Fibroblast of skin of right biceps (primary cell): ENCODE measurements at regions not wholly inside any gene's neighbourhood (a gene's known extent, or its start where the extent isn't known, plus 50 kb on each side); places are given as distances from the start of the nearest gene placed in this dataset.

Source experiments
- DNase-seq: peaks from one replicate; pipeline ENCODE4 v3.0.0-alpha.2; 2013

DNA sequence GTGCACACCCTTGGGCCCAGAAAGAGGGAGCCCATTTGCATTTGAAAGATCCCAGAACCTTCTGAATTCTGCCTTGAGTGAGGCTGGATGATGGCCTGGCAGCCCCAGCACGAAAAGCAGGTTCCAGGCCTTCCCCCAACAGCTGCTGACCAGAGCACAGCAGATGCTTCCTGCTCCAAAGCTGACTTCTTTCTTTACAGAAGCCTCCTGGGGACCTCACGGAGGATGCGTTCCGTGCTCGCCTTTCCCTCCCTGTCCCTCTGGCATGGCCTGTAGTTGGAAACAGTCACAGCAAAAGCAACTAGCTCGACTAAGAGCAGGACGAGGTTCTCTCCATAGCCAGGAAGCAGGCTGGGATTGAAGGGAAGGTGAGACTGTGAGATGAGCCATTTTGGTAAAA is 107.7 kb upstream of the B3GAT1 start:
- no peak for DNase-seq

DNA sequence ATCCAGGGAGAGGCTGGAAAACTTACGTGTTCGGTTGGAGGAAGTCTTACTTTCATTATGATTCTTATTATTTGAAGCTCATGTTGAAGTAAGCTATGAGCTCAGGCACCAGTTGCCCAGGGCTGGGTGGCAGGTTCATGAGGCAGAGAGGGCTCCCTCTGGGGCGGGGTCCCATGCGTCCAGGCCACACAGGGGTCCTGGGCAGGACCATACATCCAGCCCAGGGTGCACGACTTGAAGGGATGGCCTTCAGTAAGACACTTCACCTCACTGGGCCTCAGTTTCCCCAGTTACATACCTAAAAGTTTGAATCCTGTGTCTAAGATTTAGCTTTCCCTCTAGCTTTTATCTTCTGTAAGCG is 107.3 kb upstream of the B3GAT1 start:
- DNase-seq = no peak

DNA sequence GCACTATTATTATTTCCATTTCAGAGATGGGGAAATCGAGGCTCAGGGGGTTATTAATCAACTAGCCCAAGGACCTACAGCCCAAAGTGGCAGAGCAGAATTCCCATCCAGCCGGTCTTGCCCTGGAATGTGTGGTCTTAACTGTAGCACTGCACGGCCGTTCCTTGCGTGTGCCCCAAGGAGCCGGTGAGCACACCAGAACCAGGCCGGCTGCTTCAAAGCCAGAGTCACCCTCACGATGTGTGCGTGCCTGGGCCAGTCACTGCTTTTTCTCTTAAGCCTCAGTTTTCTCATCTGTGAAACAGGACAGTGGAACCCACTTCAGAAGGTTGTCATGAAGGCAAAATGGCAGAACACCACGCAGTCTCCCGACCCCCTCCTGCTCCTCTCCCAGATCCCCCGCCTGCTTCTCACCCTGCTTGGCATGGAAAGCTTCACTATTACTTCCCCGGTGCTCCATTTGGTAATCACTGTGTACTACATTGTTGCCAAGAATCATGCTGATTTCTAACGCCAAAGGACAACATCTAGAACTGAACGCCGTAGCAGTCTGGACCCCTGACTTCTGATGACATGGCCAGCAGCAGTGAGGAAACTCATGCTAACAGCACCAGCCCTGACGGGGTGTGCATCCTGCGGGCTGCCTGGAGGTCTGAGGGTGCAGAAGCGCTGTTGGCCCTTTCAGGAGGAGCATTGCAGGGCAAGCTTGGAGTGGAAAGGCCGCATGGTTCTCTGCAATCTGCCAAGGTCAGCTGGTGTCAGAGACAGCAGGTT is 106.8 kb upstream of the B3GAT1 start:
- DNase-seq = no peak

DNA sequence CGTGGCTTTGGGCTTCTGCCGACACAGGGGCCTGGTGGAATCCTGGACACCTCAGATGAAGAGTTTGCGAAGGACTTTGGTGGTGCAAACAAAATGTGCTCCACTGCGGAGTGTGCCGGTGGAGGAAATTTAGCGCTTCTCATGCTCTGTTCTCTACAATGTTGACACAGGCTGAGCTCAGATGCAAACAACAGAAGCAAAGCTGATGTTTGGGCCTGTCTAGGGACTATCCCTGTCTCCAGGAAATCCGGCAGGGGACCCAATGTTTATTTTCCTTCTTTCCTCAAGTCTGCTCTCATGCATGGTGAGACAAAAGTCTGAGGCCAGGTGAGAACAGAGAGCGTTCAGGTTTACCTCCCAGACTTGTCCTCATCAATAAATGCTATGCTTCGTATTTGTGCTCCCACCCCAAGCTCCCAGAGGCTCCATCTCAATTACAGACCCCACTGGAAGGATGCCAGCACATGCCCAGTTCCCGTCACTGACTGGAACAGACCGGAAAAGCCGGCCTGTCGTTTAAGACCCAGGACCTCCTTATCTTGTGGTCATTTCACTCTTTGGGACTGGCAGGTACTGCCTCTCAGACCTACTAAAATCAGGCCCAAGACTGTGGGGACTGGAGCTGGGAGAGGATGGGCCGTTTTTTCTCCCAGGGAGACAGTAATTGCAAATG is 105.7 kb upstream of the B3GAT1 start:
- no peak for DNase-seq

DNA sequence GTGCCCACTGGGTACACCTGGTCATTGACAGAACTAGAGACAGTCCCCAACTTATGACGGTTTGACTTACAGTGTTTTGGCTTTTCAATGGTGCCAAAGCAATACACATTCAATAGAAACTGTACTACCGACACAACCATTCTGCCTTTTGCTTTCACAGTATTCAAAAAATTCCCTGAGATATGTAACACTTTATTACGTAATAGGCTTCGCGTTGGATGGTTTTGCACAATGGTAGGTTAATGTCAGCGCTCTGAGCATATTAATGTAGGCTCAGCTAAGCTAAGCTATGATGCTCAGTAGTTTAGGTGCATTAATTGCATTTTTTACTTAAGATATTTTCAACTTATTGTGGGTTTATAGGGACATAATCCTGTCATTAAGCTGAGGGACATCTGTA is 105.1 kb upstream of the B3GAT1 start:
- no peak for DNase-seq

DNA sequence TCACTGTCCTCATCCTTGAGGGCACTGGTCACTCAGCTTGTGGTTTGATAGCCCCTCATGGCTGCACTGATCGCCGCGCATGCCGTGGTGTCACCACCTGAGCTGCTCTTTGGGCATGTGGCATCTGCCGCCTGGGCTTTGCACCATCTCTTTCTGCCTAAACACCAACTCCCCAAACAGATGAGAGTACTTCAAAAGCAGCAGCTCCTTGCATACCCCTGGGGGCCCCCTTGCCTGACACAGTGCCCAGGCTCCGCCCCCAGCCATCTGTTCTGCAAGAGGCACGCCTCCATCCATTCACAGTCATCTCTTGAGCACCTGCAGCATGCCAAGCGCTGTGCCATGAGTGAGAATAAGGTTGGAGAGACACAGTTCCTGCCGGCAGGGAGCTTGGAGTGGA is 104.5 kb upstream of the B3GAT1 start:
- DNase-seq = no peak

DNA sequence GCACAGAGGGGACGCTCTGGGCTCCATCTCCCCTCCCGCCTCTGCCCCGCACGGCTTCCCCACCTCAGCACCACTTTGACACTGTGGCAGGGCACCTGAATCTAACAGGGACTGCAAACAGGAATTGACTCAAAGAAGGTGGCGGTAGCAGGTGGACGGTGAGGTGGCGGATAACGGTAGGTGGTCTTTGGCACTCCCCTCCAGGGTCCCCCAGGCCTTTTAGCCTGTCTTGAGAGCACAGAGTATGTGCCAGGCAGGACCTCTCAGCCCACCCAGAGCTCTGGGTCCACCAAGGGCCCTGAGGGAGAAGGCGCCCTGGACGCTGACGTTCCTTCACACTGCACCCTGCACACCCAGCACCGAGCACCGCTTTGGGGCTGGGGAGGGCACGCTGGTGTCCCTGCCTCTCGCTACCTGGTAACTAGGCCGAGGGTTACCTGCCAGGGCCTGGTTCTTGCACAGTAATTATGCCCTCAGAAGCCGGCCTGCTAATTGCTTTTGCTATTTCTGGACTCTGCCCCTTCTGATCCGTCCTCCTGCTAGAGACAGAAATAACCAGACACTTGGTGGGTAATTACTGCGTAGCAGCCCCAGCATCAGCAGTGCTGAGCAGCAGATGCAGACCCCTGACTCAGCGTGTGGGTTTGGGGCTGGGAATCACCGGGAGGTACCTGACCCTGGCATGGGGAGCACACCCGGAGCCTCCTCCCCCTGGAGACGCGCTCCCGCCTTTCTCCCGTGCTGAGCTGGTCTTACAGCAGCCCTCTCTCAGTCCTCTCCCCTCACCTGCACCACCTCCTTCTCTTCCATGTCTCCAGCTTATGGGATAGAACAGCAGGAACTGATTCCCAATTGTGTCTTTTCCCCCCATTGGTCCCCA is 103.3 kb upstream of the B3GAT1 start:
- DNase-seq = no peak

DNA sequence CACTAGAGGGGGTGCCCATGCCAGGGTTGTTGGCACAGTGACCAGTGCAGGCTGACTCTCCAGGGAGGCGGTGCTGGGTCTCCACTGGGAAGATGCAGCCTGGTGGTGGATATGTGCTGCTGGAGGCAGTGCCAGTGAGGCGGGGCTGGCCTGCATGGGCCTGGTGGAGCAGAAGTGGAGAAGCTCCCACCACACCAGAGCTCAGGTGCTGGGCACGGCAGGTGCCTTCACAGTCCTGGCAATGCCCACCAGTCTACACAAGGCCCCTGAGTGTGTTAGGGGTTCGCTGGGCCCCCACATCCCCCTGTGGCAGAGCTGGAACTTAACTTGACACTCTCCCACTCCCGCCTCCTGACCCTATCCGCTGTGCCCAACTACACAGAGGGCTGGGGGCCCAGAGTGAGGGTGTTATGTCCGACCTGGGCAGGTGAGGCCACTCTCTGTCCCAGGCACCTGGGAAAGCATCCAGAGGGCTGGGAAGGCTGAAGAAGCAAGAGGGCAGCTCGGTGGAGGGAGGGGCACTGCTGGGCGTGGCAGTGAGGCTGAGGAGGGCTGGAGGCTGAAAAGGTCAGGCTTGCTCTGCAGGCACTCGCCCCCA is 102.4 kb upstream of the B3GAT1 start:
- DNase-seq = no peak

DNA sequence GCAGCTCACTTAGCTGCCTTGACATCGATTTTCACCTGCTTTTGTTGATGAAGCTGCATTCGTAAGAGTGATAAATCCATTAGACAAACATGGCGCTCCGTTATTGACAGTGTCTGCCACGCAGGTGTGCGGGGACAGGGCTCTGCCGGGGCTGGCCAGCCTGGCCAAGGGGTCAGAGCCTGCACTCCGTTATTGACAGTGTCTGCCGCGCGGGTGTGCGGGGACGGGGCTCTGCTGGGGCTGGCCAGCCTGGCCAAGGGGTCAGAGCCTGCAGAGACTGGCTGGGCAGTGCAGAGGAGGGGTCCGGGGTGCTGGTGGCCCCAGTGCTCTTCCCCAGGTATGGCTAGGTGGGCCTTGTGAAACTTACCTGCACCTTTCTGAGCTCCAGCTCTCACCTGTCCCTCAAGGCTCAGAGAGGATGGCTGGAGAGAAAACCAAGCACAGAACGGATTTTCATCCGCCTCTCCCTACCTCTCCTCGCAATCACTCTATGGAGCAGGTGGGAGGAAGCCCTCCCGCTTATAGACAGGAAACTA is 101.6 kb upstream of the B3GAT1 start:
- DNase-seq = no peak

DNA sequence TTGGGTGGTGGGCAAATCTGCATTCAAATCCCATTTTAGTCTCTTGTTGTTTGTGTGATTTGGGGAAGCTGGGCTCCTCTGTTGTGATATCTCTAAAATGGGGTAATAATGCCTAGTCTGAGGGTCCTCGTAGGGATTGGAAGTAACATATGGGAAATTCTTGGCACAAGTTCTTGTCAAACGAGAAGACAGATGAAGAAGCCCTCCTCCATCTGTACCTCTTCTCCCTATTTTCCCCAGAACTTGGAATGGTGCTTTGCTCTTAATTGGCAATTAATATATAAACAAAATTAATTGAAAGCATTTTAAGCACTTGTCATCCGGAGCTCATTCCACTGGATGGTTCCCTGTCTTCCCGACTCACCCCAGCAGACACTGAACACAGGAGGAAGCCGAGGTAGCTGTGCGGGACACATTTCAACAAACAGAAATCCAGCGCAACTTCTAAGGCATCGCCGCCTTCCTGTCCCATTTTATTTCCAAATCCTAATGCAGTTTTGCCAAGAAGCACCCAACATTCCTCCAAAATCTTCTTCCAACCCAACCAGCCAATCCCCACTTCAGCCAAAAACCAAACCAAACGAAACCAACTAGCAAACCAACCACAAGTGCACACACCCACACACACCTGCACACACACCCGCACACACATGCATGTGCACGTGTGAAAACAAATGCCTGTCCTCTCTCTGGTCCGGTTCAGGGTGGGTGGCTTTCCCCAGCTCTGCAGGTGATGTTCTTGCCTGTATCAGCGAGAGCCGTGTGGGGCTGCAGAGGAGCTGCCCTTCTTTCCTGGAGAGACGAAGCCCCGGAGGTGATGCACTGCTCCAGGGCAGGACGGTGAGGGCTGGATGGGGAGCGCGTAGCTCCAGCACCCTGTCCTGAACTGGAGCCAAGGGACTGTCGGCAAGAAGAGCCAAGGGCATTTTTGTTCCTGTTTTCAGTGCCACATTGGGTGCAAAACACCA is 100.8 kb upstream of the B3GAT1 start:
- DNase-seq = no peak

DNA sequence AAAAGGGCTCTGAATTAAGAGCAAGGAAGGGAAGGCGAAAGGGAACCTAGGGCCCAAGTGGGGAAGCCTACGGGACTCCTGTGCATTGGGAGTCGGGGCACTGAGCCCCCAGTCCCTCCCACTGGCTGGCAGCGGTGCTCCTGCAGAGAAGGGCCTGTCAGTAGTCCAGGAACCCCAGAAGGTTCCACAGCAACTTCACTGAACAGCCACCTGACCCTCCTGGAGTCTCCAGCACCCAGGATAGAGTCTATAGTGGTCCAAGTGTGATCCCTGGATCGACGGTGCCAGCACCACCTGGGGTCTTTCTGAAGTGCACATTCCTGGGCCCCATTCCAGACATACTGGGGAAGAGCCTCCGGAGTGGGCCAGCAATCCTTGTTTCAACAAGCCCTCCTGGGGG is 100.0 kb upstream of the B3GAT1 start:
- no peak for DNase-seq

DNA sequence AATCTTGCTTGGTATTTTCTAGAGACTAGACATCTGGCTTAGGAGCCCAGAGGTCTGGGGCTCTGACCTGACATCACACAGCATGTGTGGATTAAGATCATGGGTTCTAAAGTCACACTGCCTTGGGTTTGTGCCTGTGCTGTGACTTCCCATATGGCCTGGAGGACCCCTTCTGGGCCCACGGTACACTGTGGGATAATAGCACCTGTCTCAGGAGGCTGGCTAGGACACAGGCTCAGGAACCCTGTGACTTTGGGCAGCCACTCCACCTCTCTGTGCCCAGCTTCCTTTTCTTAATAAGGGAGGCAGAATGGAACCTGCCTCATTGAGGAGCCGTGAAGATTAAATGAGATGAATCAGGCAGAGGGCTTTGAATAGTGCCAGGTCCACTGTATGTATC is 99.2 kb upstream of the B3GAT1 start:
- DNase-seq = no peak

DNA sequence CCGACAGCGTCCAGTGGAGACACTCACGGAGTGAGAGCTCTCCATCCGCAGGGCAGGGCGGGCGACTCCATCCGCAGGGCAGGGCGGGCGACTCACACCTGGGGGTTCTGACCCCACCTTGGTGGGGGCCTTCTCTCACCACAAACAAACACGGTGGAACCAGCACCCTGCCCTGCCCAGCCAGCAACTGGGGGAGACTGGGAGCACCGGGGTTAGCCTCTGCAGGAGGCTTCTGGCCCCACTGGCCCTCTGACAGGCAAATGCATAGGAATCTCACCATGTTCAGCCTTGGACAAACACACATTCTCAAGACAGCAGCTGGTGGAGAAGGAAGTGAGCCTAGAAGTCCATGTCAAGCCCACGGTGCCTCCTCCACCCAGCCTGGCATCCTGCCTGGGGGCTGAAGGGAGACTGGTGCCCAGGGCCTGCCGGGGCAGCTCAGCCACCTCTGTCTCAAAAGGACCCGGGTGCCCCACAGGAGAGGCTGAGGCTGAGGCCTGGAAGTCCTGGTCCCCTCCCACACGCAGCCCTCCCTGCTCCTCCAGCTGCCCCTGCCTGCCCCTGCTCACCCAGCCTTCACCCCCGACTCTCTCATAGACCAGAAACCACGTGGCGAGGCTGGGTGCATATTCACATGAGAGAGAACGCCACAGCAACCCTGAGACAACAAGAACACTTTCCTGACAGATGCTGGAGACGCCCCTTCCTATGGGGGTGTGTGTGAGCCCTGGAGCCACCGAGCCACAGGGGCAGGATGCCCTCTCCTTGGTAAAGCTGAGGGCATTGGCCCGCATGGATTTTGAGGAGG is 98.4 kb upstream of the B3GAT1 start:
- DNase-seq = no peak

DNA sequence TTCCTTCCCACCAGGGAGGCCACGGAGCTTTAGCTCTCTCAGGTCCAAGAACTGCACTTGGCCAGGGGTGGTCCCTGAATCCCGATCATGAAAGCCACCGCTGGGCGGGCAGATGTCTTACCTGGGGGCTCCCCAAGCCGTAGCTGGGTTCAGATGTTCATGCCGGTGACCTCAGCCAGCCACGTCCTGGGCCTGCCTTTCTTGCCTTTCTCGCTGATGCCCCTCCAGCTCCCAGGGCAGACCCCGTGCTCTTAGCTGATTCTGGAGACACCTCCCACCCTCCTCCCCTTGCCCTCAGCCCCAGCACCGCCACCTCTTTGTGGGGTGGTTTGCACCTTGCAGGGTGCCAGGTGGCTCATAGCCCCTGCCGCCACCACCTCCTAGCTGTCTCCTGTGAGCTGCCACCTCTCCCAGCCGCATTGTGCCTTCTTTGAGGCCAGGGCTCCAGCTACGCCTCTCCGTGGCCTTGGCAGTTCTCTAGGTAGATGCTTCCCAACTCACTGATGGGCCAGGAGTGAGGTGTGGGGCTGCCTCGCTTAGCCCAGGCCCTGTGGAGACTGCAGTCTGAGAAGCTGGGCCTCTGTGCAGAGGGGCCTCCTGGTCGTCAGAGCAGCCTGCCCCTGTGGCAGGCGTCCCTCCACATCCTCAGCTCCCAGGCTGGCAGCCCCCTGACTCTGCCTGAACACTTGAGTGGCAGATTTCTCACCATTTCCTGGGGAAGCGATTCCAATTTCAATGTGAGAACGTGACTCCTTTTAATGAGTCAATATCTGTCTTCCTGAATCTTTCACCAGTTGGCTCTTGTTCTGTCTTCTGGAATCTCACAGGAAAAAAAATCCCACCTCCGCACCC is 97.6 kb upstream of the B3GAT1 start:
- no peak for DNase-seq

DNA sequence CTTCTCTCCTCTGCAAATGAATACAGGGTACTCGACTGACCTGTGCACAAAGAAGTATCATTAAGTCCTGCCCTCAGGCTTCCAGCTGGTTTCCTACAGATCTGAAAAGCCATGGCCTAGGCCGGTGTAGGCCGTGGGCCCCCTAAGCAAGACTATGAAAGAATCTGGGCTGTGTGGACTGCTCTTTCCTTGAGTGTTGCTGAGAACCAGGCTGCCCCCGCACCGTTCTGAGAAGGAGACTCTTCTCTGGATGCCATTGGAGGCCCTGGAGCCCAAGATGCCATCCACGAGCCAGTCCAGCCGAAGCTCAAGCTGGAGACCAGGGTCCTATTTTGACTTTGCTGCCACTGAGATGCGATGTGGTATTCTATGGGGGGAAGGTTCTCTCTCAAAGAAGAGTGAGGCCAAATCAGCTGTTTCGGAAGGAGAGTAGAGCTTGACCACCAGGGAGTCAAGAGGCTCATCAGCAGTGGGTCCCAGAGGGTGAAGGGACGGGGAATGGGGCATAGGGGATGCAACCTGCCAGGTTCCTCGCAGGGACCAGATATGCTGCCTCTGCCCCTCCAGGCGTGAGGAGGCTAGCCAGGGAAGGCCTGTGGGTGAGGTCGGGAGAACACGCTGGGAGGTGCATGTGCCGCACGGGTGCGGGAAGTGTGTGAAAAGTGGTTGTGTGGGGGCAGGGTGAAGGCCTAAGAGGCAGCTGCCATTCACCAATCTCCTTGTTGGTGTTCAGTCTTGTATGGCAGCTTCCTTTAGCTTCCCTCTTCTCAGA is 96.4 kb upstream of the B3GAT1 start:
- DNase-seq = no peak

DNA sequence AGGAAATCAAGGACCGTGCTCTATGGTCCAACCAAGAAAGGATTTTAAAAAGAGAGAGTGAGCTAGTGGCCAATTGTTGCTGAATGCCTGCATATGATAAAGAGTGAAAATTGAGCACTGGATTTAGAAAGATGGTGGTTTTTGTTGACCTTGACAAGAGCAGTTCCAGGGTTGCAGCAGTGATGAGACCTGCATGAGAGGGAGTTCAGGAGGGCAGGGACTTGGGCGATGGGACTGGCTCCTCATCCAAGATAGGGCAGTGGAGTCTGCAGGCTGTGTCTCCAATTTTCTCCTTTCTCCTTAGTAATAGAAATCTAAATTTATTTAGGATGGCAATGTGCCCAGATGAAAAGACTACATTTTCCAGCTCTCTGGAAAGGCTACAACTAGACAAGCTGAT is 94.0 kb upstream of the B3GAT1 start:
- no peak for DNase-seq

DNA sequence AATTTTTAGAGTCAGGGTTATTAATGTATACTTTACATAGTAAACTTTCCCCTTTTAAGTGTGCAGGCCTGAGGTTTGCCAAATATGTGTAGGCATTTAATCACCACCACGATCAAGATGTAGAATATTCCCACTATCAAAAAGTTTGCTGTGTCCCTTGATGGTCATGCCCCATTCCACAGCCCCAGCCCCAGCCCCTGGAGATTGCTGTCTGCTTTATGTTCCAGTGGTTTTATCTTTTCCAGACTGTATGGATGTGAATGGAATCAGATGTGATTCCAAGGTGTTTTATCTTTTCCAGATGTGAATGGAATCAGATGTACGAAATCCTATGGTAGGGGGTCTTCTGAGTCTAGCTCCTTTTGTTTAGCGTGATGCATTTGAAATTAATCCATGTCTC is 93.1 kb upstream of the B3GAT1 start:
- DNase-seq = no peak

DNA sequence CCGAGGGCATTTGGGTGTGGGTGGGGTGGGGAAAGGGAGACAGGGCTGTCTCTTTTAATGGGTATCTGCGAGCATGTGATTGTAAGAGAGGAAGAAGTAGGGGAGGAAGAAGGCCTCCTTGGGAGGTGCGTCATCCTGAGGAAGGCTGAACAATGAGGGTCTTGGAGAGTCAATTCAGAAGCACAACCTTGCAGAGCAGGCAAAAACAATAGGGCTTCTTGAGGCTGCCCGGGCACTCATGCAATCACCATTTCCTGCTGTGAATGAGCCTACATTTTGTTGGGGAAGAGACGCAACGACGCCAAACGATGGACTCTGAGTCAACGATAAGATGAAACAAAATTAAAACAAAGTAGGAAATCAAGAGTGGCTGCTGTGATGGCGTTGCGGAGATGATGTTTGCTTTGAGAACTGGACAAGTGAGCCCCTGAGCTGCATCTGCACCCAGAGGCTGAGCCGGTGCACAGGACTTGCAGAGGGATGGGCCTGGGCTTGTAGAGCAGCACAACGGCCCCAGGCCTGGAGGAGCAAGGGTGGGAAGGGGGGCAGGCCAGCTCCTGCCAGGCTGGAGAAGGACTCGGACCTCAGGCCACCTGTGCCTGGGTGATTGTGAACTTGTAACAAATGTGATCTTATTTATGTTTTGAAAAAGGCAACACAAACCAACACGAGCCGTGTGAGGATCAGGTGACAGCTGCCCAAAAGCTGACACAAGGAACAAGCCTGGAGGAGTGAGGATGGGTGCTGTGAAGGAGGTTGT is 92.3 kb upstream of the B3GAT1 start:
- no peak for DNase-seq

DNA sequence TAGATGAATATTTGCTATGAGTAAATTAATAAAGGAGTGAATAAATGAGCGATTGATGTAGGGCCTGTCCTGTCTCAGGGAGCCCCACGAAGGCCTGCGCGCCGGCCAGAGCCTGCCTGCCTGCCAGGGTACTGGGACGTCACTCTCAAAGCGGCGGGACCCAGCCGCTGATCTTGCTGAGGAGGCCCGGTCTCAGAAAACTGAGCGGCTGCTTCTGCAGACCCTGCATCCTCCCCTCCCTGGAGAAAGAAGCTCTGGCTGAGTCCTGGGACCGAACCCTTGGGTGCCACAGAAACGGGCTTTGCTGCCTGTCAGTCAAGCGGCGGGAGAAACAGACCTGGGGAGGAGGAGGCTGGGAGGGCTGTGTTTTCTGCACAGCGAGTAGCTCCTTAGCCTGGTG is 91.6 kb upstream of the B3GAT1 start:
- no peak for DNase-seq
